ENCODE measurements at regions not wholly inside any gene's neighbourhood (a gene's known extent, or its start where the extent isn't known, plus 50 kb on each side); places are given as distances from the start of the nearest gene placed in this dataset.

GRCh38 chr14:71591929-71592328 lies 340.3 kb upstream of the RGS6 start:
- TF ChIP-seq CTCF (conservative IDR thresholded peaks at IDR 0.05; ENCODE audit: low read depth, low read length), result no peak
- TF ChIP-seq MAFK (IDR thresholded peaks at IDR 0.05; ENCODE audit: low read depth, low read length), result no peak
